Liver (tissue), 8 donors: ENCODE measurements at regions not wholly inside any gene's neighbourhood (a gene's known extent, or its start where the extent isn't known, plus 50 kb on each side); places are given as distances from the start of the nearest gene placed in this dataset.

Experiments used
- DNase-seq: peaks from one replicate; pipeline ENCODE4 v3.0.0-alpha.2; 2017; ENCODE audit warnings: low spot score
- H3K27ac ChIP-seq, 2 donors: one replicate each; pipeline ENCODE4 v1.7.0; 2013; ENCODE audit warnings: inconsistent platforms in 2 of 2, low read length in 2 of 2, control low read depth in 1 of 2, low read depth in 1 of 2, mild to moderate bottlenecking in 1 of 2
- H3K27me3 ChIP-seq, 4 donors: one replicate each; pipeline versions ENCODE4 v1.6.1 to v1.7.0; 2013; ENCODE audit warnings: low read length in 3 of 4, inconsistent platforms in 1 of 4, mild to moderate bottlenecking in 1 of 4, moderate library complexity in 1 of 4; ENCODE audit not compliant: control insufficient read depth in 4 of 4, insufficient read depth in 4 of 4
- H3K36me3 ChIP-seq, 4 donors: one replicate each; pipeline versions ENCODE4 v1.6.1 to v1.7.0; 2013; ENCODE audit warnings: low read length in 3 of 4, mild to moderate bottlenecking in 3 of 4, low read depth in 1 of 4, moderate library complexity in 1 of 4; ENCODE audit not compliant: control insufficient read depth in 4 of 4, insufficient read depth in 3 of 4
- H3K4me1 ChIP-seq, 4 donors: one replicate each; pipeline versions ENCODE4 v1.6.1 to v1.7.0; 2013; ENCODE audit warnings: low read length in 3 of 4, mild to moderate bottlenecking in 3 of 4, moderate library complexity in 1 of 4; ENCODE audit not compliant: control insufficient read depth in 4 of 4, insufficient read depth in 4 of 4
- H3K4me3 ChIP-seq, 3 donors: one replicate each; pipeline versions ENCODE4 v1.6.1 to v1.7.0; 2013; ENCODE audit warnings: low read length in 3 of 3, control low read depth in 1 of 3, low read depth in 1 of 3, mild to moderate bottlenecking in 1 of 3
- H3K9ac ChIP-seq, 2 donors: one replicate each; pipeline ENCODE4 v1.7.0; 2013; ENCODE audit warnings: low read length in 2 of 2, mild to moderate bottlenecking in 2 of 2, moderate library complexity in 2 of 2, control low read depth in 1 of 2, low read depth in 1 of 2
- H3K9me3 ChIP-seq, 4 donors: one replicate each; pipeline versions ENCODE4 v1.6.1 to v1.7.0; 2013; ENCODE audit warnings: low read length in 3 of 4; ENCODE audit not compliant: control insufficient read depth in 4 of 4
- EGR1 ChIP-seq, 2 donors: IDR thresholded peaks; 2 replicates each; pipeline ENCODE4 v1.6.1; 2016 to 2018; ENCODE audit warnings: antibody characterized with exemption in 2 of 2, low read depth in 2 of 2
- FOXA1 ChIP-seq: IDR thresholded peaks from 2 replicates; pipeline ENCODE4 v1.6.1; 2016; ENCODE audit warnings: antibody characterized with exemption
- FOXA2 ChIP-seq: IDR thresholded peaks from 2 replicates; pipeline ENCODE4 v1.6.1; 2016; ENCODE audit warnings: antibody characterized with exemption
- GABPA ChIP-seq, 2 donors: IDR thresholded peaks in 1 of 2; conservative IDR thresholded peaks in 1 of 2; 2 replicates each; pipeline ENCODE4 v1.6.1; 2016; ENCODE audit warnings: antibody characterized with exemption in 2 of 2, mild to moderate bottlenecking in 1 of 2, moderate library complexity in 1 of 2
- HNF4A ChIP-seq, 2 donors: conservative IDR thresholded peaks; 2 replicates each; pipeline ENCODE4 v1.6.1; 2016; ENCODE audit warnings: antibody characterized with exemption in 2 of 2, mild to moderate bottlenecking in 2 of 2
- HNF4G ChIP-seq: IDR thresholded peaks from 2 replicates; pipeline ENCODE4 v1.6.1; 2016; ENCODE audit warnings: antibody characterized with exemption
- JUND ChIP-seq, 2 donors: IDR thresholded peaks; 2 replicates each; pipeline ENCODE4 v1.6.1; 2016; ENCODE audit warnings: antibody characterized with exemption in 2 of 2
- RAD21 ChIP-seq, 2 donors: IDR thresholded peaks; 2 replicates each; pipeline ENCODE4 v1.6.1; 2016; ENCODE audit warnings: antibody characterized with exemption in 2 of 2, mild to moderate bottlenecking in 2 of 2
- SP1 ChIP-seq: IDR thresholded peaks from 2 replicates; pipeline ENCODE4 v1.6.1; 2018; ENCODE audit warnings: antibody characterized with exemption, mild to moderate bottlenecking
- TAF1 ChIP-seq: conservative IDR thresholded peaks from 2 replicates; pipeline ENCODE4 v1.6.1; 2016; ENCODE audit warnings: antibody characterized with exemption, mild to moderate bottlenecking
- YY1 ChIP-seq: IDR thresholded peaks from 2 replicates; pipeline ENCODE4 v1.6.1; 2016; ENCODE audit warnings: antibody characterized with exemption, mild to moderate bottlenecking
- WGBS: extraction: QIAGEN DNeasy Blood & Tissue Kit; methylation state at CpG from one replicate; pipeline ENCODE4 v1.1.7; 2013; 5-methylcytosine and 5-hydroxymethylcytosine counted together
- TF ChIP-seq, protein P1 (sequence below): IDR thresholded peaks from 2 replicates; pipeline ENCODE4 v1.6.1; 2016; ENCODE audit warnings: antibody characterized with exemption
- TF ChIP-seq, protein P2 (sequence below): IDR thresholded peaks from 2 replicates; pipeline ENCODE4 v1.6.1; 2016; ENCODE audit warnings: antibody characterized with exemption
- TF ChIP-seq, protein P3 (sequence below): fragments of 150-350 bp; IDR thresholded peaks from 2 replicates; pipeline ENCODE4 v1.5.1; 2017; ENCODE audit warnings: improper control_type of control experiment, low read depth, low read length; ENCODE audit not compliant: missing input control
- TF ChIP-seq, protein P4 (sequence below): IDR thresholded peaks from 2 replicates; pipeline ENCODE4 v1.6.1; 2016; ENCODE audit warnings: antibody characterized with exemption, mild to moderate bottlenecking
- TF ChIP-seq, protein P5 (sequence below): IDR thresholded peaks from 2 replicates; pipeline ENCODE4 v1.6.1; 2016; ENCODE audit warnings: antibody characterized with exemption
- donor health status: healthy.
- donor health status: healthy.
- donor health status: healthy.
- donor health status: healthy.
- donor health status: healthy.

DNA sequence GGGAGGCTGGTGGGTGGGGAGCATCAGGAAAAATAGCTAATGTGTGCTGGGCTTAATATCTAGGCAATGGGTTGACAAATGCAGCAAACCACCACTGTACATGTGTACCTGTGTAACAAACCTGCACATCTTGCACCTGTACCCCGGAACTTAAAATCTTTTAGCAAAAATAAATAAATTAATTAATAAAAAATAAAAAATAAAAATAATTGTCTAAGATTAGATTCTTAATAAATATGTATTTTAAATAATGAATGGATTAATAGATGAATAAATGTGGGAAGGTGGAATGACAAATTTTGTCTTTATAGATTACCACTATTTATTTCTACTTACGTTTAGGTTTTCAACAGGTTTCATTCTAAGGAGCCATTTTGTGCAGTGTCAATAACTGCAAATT is 563.5 kb upstream of the B3GALT2 start:
- 97% methylated on average over 2 of the region's 2 CpGs for WGBS
- TF ChIP-seq HNF4A (conservative IDR thresholded peaks at IDR 0.05) (no peak), JUND (IDR thresholded peaks at IDR 0.05) (no peak), YY1 (no peak), RAD21 (IDR thresholded peaks at IDR 0.05) (no peak), FOXA2 (no peak), GABPA (IDR thresholded peaks at IDR 0.05 in 1 of 2, conservative IDR thresholded peaks at IDR 0.05 in 1 of 2) (no peak), FOXA1 (no peak), HNF4G (no peak), EGR1 (IDR thresholded peaks at IDR 0.05; ENCODE audit: low read depth in 2 of 2) (no peak), SP1 (no peak), TAF1 (no peak)
- TF ChIP-seq, protein P1, sequence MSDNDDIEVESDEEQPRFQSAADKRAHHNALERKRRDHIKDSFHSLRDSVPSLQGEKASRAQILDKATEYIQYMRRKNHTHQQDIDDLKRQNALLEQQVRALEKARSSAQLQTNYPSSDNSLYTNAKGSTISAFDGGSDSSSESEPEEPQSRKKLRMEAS, result no peak
- TF ChIP-seq, protein P2, sequence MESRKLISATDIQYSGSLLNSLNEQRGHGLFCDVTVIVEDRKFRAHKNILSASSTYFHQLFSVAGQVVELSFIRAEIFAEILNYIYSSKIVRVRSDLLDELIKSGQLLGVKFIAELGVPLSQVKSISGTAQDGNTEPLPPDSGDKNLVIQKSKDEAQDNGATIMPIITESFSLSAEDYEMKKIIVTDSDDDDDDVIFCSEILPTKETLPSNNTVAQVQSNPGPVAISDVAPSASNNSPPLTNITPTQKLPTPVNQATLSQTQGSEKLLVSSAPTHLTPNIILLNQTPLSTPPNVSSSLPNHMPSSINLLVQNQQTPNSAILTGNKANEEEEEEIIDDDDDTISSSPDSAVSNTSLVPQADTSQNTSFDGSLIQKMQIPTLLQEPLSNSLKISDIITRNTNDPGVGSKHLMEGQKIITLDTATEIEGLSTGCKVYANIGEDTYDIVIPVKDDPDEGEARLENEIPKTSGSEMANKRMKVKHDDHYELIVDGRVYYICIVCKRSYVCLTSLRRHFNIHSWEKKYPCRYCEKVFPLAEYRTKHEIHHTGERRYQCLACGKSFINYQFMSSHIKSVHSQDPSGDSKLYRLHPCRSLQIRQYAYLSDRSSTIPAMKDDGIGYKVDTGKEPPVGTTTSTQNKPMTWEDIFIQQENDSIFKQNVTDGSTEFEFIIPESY, result no peak
- TF ChIP-seq, protein P3, sequence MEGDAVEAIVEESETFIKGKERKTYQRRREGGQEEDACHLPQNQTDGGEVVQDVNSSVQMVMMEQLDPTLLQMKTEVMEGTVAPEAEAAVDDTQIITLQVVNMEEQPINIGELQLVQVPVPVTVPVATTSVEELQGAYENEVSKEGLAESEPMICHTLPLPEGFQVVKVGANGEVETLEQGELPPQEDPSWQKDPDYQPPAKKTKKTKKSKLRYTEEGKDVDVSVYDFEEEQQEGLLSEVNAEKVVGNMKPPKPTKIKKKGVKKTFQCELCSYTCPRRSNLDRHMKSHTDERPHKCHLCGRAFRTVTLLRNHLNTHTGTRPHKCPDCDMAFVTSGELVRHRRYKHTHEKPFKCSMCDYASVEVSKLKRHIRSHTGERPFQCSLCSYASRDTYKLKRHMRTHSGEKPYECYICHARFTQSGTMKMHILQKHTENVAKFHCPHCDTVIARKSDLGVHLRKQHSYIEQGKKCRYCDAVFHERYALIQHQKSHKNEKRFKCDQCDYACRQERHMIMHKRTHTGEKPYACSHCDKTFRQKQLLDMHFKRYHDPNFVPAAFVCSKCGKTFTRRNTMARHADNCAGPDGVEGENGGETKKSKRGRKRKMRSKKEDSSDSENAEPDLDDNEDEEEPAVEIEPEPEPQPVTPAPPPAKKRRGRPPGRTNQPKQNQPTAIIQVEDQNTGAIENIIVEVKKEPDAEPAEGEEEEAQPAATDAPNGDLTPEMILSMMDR, result no peak
- TF ChIP-seq, protein P4, sequence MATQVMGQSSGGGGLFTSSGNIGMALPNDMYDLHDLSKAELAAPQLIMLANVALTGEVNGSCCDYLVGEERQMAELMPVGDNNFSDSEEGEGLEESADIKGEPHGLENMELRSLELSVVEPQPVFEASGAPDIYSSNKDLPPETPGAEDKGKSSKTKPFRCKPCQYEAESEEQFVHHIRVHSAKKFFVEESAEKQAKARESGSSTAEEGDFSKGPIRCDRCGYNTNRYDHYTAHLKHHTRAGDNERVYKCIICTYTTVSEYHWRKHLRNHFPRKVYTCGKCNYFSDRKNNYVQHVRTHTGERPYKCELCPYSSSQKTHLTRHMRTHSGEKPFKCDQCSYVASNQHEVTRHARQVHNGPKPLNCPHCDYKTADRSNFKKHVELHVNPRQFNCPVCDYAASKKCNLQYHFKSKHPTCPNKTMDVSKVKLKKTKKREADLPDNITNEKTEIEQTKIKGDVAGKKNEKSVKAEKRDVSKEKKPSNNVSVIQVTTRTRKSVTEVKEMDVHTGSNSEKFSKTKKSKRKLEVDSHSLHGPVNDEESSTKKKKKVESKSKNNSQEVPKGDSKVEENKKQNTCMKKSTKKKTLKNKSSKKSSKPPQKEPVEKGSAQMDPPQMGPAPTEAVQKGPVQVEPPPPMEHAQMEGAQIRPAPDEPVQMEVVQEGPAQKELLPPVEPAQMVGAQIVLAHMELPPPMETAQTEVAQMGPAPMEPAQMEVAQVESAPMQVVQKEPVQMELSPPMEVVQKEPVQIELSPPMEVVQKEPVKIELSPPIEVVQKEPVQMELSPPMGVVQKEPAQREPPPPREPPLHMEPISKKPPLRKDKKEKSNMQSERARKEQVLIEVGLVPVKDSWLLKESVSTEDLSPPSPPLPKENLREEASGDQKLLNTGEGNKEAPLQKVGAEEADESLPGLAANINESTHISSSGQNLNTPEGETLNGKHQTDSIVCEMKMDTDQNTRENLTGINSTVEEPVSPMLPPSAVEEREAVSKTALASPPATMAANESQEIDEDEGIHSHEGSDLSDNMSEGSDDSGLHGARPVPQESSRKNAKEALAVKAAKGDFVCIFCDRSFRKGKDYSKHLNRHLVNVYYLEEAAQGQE, result no peak
- TF ChIP-seq, protein P5, sequence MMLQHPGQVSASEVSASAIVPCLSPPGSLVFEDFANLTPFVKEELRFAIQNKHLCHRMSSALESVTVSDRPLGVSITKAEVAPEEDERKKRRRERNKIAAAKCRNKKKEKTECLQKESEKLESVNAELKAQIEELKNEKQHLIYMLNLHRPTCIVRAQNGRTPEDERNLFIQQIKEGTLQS, result no peak
- H3K4me3 ChIP-seq, result no peak overlapping the region

DNA sequence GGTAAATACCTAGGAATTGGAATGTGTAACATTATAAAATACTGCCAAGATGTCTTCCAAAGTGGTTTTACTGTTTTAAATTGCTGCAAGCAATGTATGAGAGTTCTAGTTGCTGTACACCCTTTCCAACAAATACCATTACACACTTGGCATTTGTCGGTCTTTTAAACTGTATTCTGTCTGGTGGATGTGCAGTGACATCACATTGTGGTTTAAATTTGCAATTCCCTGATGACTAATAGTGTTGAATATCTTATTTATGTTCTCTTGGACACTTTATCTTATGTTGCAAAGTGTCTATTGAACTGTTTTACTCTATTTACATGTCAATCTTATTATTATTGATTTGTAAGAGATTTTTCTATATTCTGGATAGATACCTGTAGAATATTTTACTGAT is 561.2 kb upstream of the B3GALT2 start:
- TF ChIP-seq, protein P2, result no peak
- TF ChIP-seq SP1, result no peak
- TF ChIP-seq, protein P5, result no peak
- no peak for TF ChIP-seq HNF4A (conservative IDR thresholded peaks at IDR 0.05)
- TF ChIP-seq RAD21 (IDR thresholded peaks at IDR 0.05), result no peak
- no peak for TF ChIP-seq GABPA (IDR thresholded peaks at IDR 0.05 in 1 of 2, conservative IDR thresholded peaks at IDR 0.05 in 1 of 2)
- TF ChIP-seq, protein P1, result no peak
- no peak for TF ChIP-seq YY1
- TF ChIP-seq, protein P4, result no peak
- TF ChIP-seq EGR1 (IDR thresholded peaks at IDR 0.05; ENCODE audit: low read depth in 2 of 2), result no peak
- TF ChIP-seq FOXA1, result no peak
- Histone ChIP-seq H3K27ac (no peak overlapping the region), H3K9me3 (no peaks in the 10 kb centered on the region), H3K36me3 (no peaks in the 10 kb centered on the region), H3K4me1 (no peaks in the 10 kb centered on the region), H3K4me3 (no peak overlapping the region), H3K9ac (no peak overlapping the region), H3K27me3 (no peaks in the 10 kb centered on the region)
- no peak for DNase-seq
- 96% methylated on average over 1 of the region's 1 CpG for WGBS

More for the DNA sequence above, 563.5 kb upstream of the B3GALT2 start:
- no peak overlapping the region for H3K9ac ChIP-seq
- no peak overlapping the region for H3K27ac ChIP-seq
- no peaks in the 10 kb centered on the region for H3K4me1 ChIP-seq
- no peaks in the 10 kb centered on the region for H3K36me3 ChIP-seq
- no peaks in the 10 kb centered on the region for H3K27me3 ChIP-seq
- no peaks in the 10 kb centered on the region for H3K9me3 ChIP-seq
- DNase-seq, result no peak
